Liver (tissue), 7 donors: ENCODE measurements at regions not wholly inside any gene's neighbourhood (a gene's known extent, or its start where the extent isn't known, plus 50 kb on each side); places are given as distances from the start of the nearest gene placed in this dataset.

ENCODE experiments used
- DNase-seq: peaks from one replicate; pipeline ENCODE4 v3.0.0-alpha.2; 2017; ENCODE audit warnings: low spot score
- H3K27ac ChIP-seq, 2 donors: one replicate each; pipeline ENCODE4 v1.7.0; 2013; ENCODE audit warnings: inconsistent platforms in 2 of 2, low read length in 2 of 2, control low read depth in 1 of 2, low read depth in 1 of 2, mild to moderate bottlenecking in 1 of 2
- H3K27me3 ChIP-seq, 4 donors: one replicate each; pipeline versions ENCODE4 v1.6.1 to v1.7.0; 2013; ENCODE audit warnings: low read length in 3 of 4, inconsistent platforms in 1 of 4, mild to moderate bottlenecking in 1 of 4, moderate library complexity in 1 of 4; ENCODE audit not compliant: control insufficient read depth in 4 of 4, insufficient read depth in 4 of 4
- H3K36me3 ChIP-seq, 4 donors: one replicate each; pipeline versions ENCODE4 v1.6.1 to v1.7.0; 2013; ENCODE audit warnings: low read length in 3 of 4, mild to moderate bottlenecking in 3 of 4, low read depth in 1 of 4, moderate library complexity in 1 of 4; ENCODE audit not compliant: control insufficient read depth in 4 of 4, insufficient read depth in 3 of 4
- H3K4me1 ChIP-seq, 4 donors: one replicate each; pipeline versions ENCODE4 v1.6.1 to v1.7.0; 2013; ENCODE audit warnings: low read length in 3 of 4, mild to moderate bottlenecking in 3 of 4, moderate library complexity in 1 of 4; ENCODE audit not compliant: control insufficient read depth in 4 of 4, insufficient read depth in 4 of 4
- H3K4me3 ChIP-seq, 3 donors: one replicate each; pipeline versions ENCODE4 v1.6.1 to v1.7.0; 2013; ENCODE audit warnings: low read length in 3 of 3, control low read depth in 1 of 3, low read depth in 1 of 3, mild to moderate bottlenecking in 1 of 3
- H3K9ac ChIP-seq, 2 donors: one replicate each; pipeline ENCODE4 v1.7.0; 2013; ENCODE audit warnings: low read length in 2 of 2, mild to moderate bottlenecking in 2 of 2, moderate library complexity in 2 of 2, control low read depth in 1 of 2, low read depth in 1 of 2
- H3K9me3 ChIP-seq, 4 donors: one replicate each; pipeline versions ENCODE4 v1.6.1 to v1.7.0; 2013; ENCODE audit warnings: low read length in 3 of 4; ENCODE audit not compliant: control insufficient read depth in 4 of 4
- ATF3 ChIP-seq: IDR thresholded peaks from 2 replicates; pipeline ENCODE4 v1.6.1; 2016; ENCODE audit warnings: antibody characterized with exemption
- EGR1 ChIP-seq, 2 donors: IDR thresholded peaks; 2 replicates each; pipeline ENCODE4 v1.6.1; 2016 to 2018; ENCODE audit warnings: antibody characterized with exemption in 2 of 2, low read depth in 2 of 2
- FOXA2 ChIP-seq: IDR thresholded peaks from 2 replicates; pipeline ENCODE4 v1.6.1; 2016; ENCODE audit warnings: antibody characterized with exemption
- HNF4A ChIP-seq, 2 donors: conservative IDR thresholded peaks; 2 replicates each; pipeline ENCODE4 v1.6.1; 2016; ENCODE audit warnings: antibody characterized with exemption in 2 of 2, mild to moderate bottlenecking in 2 of 2
- JUND ChIP-seq, 2 donors: IDR thresholded peaks; 2 replicates each; pipeline ENCODE4 v1.6.1; 2016; ENCODE audit warnings: antibody characterized with exemption in 2 of 2
- MAX ChIP-seq: IDR thresholded peaks from 2 replicates; pipeline ENCODE4 v1.6.1; 2016; ENCODE audit warnings: antibody characterized with exemption
- NR2F2 ChIP-seq: IDR thresholded peaks from 2 replicates; pipeline ENCODE4 v1.6.1; 2016; ENCODE audit warnings: antibody characterized with exemption
- RAD21 ChIP-seq, 2 donors: IDR thresholded peaks; 2 replicates each; pipeline ENCODE4 v1.6.1; 2016; ENCODE audit warnings: antibody characterized with exemption in 2 of 2, mild to moderate bottlenecking in 2 of 2
- REST ChIP-seq: IDR thresholded peaks from 2 replicates; pipeline ENCODE4 v1.6.1; 2016; ENCODE audit warnings: antibody characterized with exemption, mild to moderate bottlenecking
- RXRA ChIP-seq, 2 donors: IDR thresholded peaks; 2 replicates each; pipeline ENCODE4 v1.6.1; 2017 to 2018; ENCODE audit warnings: antibody characterized with exemption in 2 of 2, mild to moderate bottlenecking in 1 of 2
- TAF1 ChIP-seq: conservative IDR thresholded peaks from 2 replicates; pipeline ENCODE4 v1.6.1; 2016; ENCODE audit warnings: antibody characterized with exemption, mild to moderate bottlenecking
- YY1 ChIP-seq: IDR thresholded peaks from 2 replicates; pipeline ENCODE4 v1.6.1; 2016; ENCODE audit warnings: antibody characterized with exemption, mild to moderate bottlenecking
- ZBTB33 ChIP-seq: IDR thresholded peaks from 2 replicates; pipeline ENCODE4 v1.6.1; 2016; ENCODE audit warnings: antibody characterized with exemption
- WGBS: extraction: QIAGEN DNeasy Blood & Tissue Kit; methylation state at CpG from one replicate; pipeline ENCODE4 v1.1.7; 2013; 5-methylcytosine and 5-hydroxymethylcytosine counted together
- donor health status: healthy.
- donor health status: healthy.
- donor health status: healthy.
- donor health status: healthy.

GRCh38 chr10:131015271-131015670, 296.2 kb downstream of the TCERG1L start:
- DNase-seq, result no peak
- Histone ChIP-seq H3K36me3 (no peaks in the 10 kb centered on the region), H3K9me3 (no peaks in the 10 kb centered on the region), H3K4me1 (no peaks in the 10 kb centered on the region), H3K27me3 (peaks cover 0 to 4% (median 0%) of the 10 kb centered on the region in 4 donors), H3K4me3 (no peak overlapping the region), H3K9ac (no peak overlapping the region), H3K27ac (no peak overlapping the region)
- 79% methylated on average over 9 of the region's 9 CpGs for WGBS
- TF ChIP-seq JUND (IDR thresholded peaks at IDR 0.05) (no peak), RAD21 (IDR thresholded peaks at IDR 0.05) (no peak), NR2F2 (no peak), RXRA (IDR thresholded peaks at IDR 0.05) (no peak), ZBTB33 (no peak), YY1 (no peak), MAX (no peak), REST (no peak), FOXA2 (no peak), HNF4A (conservative IDR thresholded peaks at IDR 0.05) (no peak)

- Histone ChIP-seq H3K36me3 (no peaks in the 10 kb centered on the region), H3K27me3 (peaks cover 0 to 4% (median 0%) of the 10 kb centered on the region in 4 donors), H3K9ac (no peak overlapping the region), H3K27ac (no peak overlapping the region), H3K9me3 (no peaks in the 10 kb centered on the region), H3K4me3 (no peak overlapping the region), H3K4me1 (no peaks in the 10 kb centered on the region)
- no peak for TF ChIP-seq EGR1 (IDR thresholded peaks at IDR 0.05; ENCODE audit: low read depth in 2 of 2)
- TF ChIP-seq ATF3, result no peak
- TF ChIP-seq TAF1, result no peak
- TF ChIP-seq FOXA2, result no peak
- TF ChIP-seq JUND (IDR thresholded peaks at IDR 0.05), result no peak
- no peak for TF ChIP-seq RXRA (IDR thresholded peaks at IDR 0.05)
- TF ChIP-seq ZBTB33, result no peak
- no peak for TF ChIP-seq REST
- TF ChIP-seq YY1, result no peak
- no peak for TF ChIP-seq HNF4A (conservative IDR thresholded peaks at IDR 0.05)
- TF ChIP-seq RAD21 (IDR thresholded peaks at IDR 0.05), result no peak
- no peak for TF ChIP-seq MAX
- no peak for DNase-seq
- WGBS, result 87% methylated on average over 7 of the region's 7 CpGs
Measured at GRCh38 chr10:131016556-131016955, 295.0 kb downstream of the TCERG1L start.
